Vagina (tissue), 2 donors: ENCODE measurements at regions not wholly inside any gene's neighbourhood (a gene's known extent, or its start where the extent isn't known, plus 50 kb on each side); places are given as distances from the start of the nearest gene placed in this dataset.

Experiments used
- CTCF ChIP-seq, 3 experiments: fragments of 450-650 bp in 2 of 3; fragments of 200-600 bp in 1 of 3; sonication (generic) in 1 of 3; IDR thresholded peaks; one replicate each; pipeline ENCODE4 v1.5.1; 2017 to 2019; ENCODE audit warnings: antibody characterized with exemption in 3 of 3, mild to moderate bottlenecking in 2 of 3, moderate library complexity in 2 of 3
- POLR2A ChIP-seq, 2 donors: fragments of 450-650 bp; IDR thresholded peaks; one replicate each; pipeline ENCODE4 v1.6.1; 2017; ENCODE audit warnings: antibody characterized with exemption in 2 of 2, mild to moderate bottlenecking in 2 of 2, moderate library complexity in 2 of 2
- POLR2AphosphoS5 ChIP-seq, 2 donors: sonication (generic); formaldehyde crosslinking; IDR thresholded peaks; one replicate each; pipeline ENCODE4 v1.9.0; 2017; ENCODE audit warnings: antibody characterized with exemption in 2 of 2, mild to moderate bottlenecking in 2 of 2, low read depth in 1 of 2; ENCODE audit not compliant: insufficient read depth in 1 of 2

GRCh38 chr4:38266616-38267015 is 306.4 kb downstream of the PTTG2 start:
- TF ChIP-seq CTCF (IDR thresholded peaks at IDR 0.05) (no peak), POLR2A (IDR thresholded peaks at IDR 0.05) (no peak), POLR2AphosphoS5 (IDR thresholded peaks at IDR 0.05; ENCODE audit: insufficient read depth in 1 of 2, low read depth in 1 of 2) (peak in 1 of 2 donors; percentile 37)
